WTC11 (cell line): ENCODE measurements at regions not wholly inside any gene's neighbourhood (a gene's known extent, or its start where the extent isn't known, plus 50 kb on each side); places are given as distances from the start of the nearest gene placed in this dataset.

Experiments used
- CBFB ChIP-seq: sonication (generic); formaldehyde crosslinking; IDR thresholded peaks from 2 replicates; pipeline ENCODE4 v1.8.1; 2022; ENCODE audit warnings: mild to moderate bottlenecking, low read depth, missing genetic modification reagents
- CTCF ChIP-seq: fragments of 200-600 bp; IDR thresholded peaks from 2 replicates; pipeline ENCODE4 v1.8.0; 2022; ENCODE audit warnings: antibody characterized with exemption
- E2F4 ChIP-seq: sonication (generic); formaldehyde crosslinking; IDR thresholded peaks from 2 replicates; pipeline ENCODE4 v1.8.1; 2022; ENCODE audit warnings: low read depth, mild to moderate bottlenecking, moderate library complexity, missing genetic modification reagents, borderline replicate concordance
- ESRRA ChIP-seq: sonication (generic); formaldehyde crosslinking; IDR thresholded peaks from 2 replicates; pipeline ENCODE4 v1.8.1; 2022; ENCODE audit warnings: mild to moderate bottlenecking, missing genetic modification reagents, borderline replicate concordance
- FOXK1 ChIP-seq: sonication (generic); formaldehyde crosslinking; IDR thresholded peaks from 2 replicates; pipeline ENCODE4 v1.8.0; 2022; ENCODE audit warnings: mild to moderate bottlenecking, moderate library complexity, missing genetic modification reagents
- JUN ChIP-seq: sonication (generic); formaldehyde crosslinking; IDR thresholded peaks from 2 replicates; pipeline ENCODE4 v1.8.0; 2023; ENCODE audit warnings: mild to moderate bottlenecking, missing genetic modification reagents
- SOX15 ChIP-seq: fragments of 250-450 bp; sonication (Bioruptor Pico); IDR thresholded peaks from 2 replicates; pipeline ENCODE4 v1.9.0; 2021; ENCODE audit warnings: mild to moderate bottlenecking
- TP53 ChIP-seq: sonication (generic); formaldehyde crosslinking; IDR thresholded peaks from 2 replicates; pipeline ENCODE4 v1.8.1; 2023; ENCODE audit warnings: mild to moderate bottlenecking, missing genetic modification reagents
- ZBTB43 ChIP-seq: sonication (generic); formaldehyde crosslinking; IDR thresholded peaks from 2 replicates; pipeline ENCODE4 v1.8.1; 2023; ENCODE audit warnings: mild to moderate bottlenecking, missing genetic modification reagents
- ZNF121 ChIP-seq: sonication (generic); formaldehyde crosslinking; IDR thresholded peaks from 2 replicates; pipeline ENCODE4 v1.8.0; 2023; ENCODE audit warnings: missing genetic modification reagents
- ZNF671 ChIP-seq: fragments of 250-450 bp; sonication (Bioruptor Pico); IDR thresholded peaks from 2 replicates; pipeline ENCODE4 v1.8.0; 2021; ENCODE audit warnings: mild to moderate bottlenecking

GRCh38 chr12:89801284-89801683 is 92.6 kb upstream of the ATP2B1 start:
- no peak for TF ChIP-seq SOX15 (CRISPR knock-in tag)
- no peak for TF ChIP-seq CTCF
- TF ChIP-seq TP53 (CRISPR knock-in tag), result no peak
- TF ChIP-seq E2F4 (CRISPR knock-in tag), result no peak
- TF ChIP-seq ZNF671 (CRISPR knock-in tag), result no peak
- TF ChIP-seq ZNF121, result no peak
- TF ChIP-seq CBFB (CRISPR knock-in tag), result no peak
- no peak for TF ChIP-seq JUN
- TF ChIP-seq FOXK1 (CRISPR knock-in tag), result no peak
- TF ChIP-seq ZBTB43, result no peak
- no peak for TF ChIP-seq ESRRA (CRISPR knock-in tag)
